Smooth muscle cell of the brain vasculature (primary cell): ENCODE measurements at regions not wholly inside any gene's neighbourhood (a gene's known extent, or its start where the extent isn't known, plus 50 kb on each side); places are given as distances from the start of the nearest gene placed in this dataset.

Experiments used
- DNase-seq: peaks from one replicate; pipeline ENCODE4 v3.0.0-alpha.2; 2012; ENCODE audit warnings: low read depth, low spot score

DNA sequence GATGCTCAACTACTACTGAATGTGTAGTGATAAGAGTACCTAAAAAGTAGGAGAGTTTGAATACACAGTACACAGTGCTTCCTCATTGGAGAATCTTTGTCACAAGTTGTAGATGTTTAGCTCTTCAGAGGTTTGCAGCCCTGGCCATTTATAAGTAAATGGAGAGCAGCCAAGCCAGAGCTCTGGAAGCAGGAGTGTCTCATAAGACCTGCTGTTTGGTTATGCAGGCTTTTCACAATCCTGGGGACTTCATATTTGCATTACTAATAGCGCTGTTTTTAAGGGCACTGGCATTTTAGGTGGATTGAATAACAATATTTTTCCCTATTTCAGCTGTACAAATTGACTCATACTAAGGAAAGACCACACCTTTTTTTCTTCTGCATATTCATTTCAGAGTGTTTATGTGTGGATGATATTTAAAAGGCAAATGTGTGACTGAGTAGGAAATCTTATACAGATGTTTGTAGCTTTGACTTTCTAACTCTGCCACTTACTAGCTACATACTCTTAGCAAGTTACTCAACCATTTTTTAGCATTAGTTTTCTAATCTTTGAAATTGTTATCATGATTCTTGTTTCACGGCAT lies 730.5 kb upstream of the MAP3K7 start:
- DNase-seq: no peak

DNA sequence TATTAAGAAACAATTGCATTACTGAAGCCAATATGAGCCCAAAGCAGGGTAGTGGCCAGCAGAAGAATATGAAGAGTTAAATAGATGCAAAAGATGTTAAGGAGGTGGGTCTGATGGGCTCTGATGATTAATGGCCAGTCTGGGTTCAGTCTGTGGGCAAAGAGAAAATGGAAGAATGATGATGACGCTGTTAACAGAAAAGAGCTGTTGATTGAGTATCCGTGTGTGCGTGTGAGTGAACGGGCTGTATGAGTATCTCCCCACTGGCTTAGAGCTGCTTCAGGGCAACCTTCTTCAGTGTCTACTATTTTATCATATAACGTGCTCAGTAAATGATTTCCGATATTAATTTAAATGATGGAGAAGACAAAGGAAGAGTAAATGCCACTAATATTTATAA lies 723.3 kb upstream of the MAP3K7 start:
- DNase-seq: no peak

DNA sequence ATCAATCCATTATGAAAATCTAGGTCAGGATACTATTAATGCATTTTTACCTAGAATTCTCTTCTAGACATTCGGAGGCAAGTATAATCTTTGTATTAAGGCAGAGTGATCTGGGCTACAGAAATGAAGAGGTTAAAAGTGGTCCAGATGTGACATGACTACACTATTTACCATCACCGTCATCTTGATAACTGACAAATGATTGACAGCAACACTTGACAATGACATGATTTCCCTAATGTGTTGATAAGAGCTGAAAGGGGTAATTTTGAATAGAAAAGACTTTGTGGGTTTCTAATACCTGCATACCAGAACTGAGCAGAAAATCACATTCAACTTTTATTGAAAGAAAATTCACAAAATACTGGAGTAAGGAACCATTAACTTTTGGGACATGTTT lies 718.9 kb upstream of the MAP3K7 start:
- no peak for DNase-seq

- DNase-seq: no peak
Observed at GRCh38 chr6:91304521-91304920, 717.6 kb upstream of the MAP3K7 start.

DNA sequence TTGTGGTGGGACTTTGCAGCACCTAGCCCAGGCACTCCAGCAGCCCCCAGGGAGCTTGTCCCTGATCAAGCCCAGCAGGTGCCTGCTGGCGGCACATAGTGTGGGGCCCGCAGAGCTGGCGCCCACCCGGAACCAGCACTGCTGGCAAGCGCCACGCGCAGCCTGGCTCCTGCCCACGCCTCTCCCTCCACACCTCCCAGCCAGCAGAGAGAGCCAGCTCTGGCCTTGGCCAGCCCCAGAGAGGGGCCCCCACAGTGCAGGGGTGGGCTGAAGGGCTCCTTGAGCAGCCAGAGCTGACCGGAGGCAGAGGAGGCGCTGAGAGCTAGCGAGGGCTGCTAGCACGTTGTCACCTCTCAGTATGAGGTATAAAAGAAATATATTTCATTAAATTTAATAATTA lies 716.5 kb upstream of the MAP3K7 start:
- DNase-seq: no peak

- DNase-seq: peak; percentile 86
Observed at GRCh38 chr6:91299544-91300491, 712.9 kb upstream of the MAP3K7 start.

DNA sequence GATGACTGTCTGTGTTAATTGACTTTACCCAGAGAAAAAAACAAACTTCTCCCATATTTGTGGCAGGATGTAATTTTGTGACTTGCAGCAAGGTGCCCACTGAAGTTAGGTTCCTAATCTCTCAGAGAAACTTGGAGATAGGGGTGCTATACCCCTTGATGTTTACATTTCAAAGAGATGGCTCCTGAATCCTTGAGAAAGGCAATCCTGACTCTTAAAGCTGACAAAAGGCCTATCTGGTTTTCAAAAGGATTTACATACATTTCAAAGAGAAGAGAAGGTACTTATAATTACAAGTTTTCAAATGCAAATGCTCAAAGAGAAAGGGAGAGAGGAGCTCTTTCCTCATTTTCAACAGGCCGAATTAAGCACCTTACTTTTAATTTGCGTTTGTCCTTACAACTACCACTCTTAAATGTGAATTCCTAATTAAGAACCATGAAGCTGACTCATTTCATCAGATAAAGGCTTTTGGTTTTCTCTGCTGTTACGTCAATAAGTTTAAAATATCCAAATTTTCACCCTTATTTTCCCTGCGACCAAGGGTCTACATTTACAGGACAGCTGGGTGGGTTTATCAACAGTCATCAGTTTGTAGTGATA lies 711.8 kb upstream of the MAP3K7 start:
- no peak for DNase-seq

DNA sequence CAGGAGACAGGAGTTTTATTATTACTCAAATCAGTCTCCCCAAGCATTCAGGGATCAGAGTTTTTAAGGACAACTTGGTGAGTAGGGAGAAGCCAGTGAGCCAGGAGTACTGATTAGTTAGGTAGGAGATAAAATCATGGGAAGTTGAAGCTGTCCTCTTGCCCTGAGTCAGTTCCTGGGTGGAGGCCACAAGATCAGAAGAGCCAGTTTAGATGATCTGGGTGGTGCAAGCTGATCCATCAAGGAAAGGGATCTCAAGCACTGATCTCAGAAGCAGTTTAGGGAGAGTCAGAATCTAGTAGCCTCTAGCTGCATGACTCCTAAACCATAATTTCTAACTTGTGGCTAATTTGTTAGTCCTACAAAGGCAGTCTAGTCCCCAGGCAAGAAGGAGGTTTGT lies 706.5 kb upstream of the MAP3K7 start:
- no peak for DNase-seq

DNA sequence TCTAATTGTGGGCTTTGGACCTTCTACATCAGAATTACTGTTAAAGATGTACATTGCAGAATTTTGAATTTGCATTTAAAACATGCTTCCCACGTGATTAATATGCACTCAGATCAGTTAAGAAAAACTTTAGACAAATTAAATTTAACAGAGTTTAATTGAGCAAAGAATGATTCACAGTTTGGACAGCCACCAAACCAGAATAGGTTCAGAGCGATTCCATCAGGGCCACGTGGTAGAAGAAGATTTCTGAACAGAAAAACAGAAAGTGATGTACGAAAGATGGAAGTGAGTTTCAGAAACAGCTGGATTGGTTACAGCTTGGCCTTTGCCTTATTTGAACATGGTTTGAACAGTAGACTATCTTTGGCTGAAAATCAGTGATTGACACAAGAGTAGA lies 704.2 kb upstream of the MAP3K7 start:
- no peak for DNase-seq

DNA sequence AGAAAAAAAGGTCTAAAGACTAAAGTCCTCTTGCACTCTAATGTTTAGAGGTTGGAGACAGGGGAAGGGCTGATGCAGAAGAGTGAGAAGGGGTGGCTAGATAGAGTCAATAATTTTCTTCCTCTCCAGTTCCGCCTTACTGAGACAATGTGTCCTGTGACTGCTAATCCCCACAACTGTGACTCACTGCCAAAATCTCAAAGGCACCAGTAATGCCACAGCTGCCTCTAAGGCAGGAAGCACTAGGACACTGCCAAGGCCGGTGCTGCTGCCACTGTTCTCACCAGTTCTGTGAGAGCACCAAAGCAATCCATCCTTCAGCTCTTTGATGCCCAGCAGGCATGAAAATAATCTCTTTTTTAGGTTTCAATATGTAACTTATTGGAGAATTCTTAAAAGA lies 701.9 kb upstream of the MAP3K7 start:
- no peak for DNase-seq

- DNase-seq: no peak
Observed at GRCh38 chr6:91281901-91282300, 695.0 kb upstream of the MAP3K7 start.

DNA sequence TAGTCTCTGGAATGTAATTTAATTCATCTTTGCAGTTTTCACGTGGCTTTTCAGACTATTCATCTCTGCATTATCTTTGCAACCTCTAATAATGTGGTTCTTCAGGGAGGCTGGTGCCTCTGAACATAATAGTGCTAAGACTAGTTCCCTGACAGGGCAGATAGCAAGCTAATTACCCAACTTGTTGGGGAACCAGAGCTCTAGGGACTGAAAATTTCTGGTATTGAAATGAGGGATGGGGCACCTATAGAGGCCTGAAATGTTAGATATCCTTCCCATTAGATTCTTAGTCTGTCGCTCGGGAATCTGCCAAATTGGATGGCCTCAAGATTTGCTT lies 693.6 kb upstream of the MAP3K7 start:
- no peak for DNase-seq

DNA sequence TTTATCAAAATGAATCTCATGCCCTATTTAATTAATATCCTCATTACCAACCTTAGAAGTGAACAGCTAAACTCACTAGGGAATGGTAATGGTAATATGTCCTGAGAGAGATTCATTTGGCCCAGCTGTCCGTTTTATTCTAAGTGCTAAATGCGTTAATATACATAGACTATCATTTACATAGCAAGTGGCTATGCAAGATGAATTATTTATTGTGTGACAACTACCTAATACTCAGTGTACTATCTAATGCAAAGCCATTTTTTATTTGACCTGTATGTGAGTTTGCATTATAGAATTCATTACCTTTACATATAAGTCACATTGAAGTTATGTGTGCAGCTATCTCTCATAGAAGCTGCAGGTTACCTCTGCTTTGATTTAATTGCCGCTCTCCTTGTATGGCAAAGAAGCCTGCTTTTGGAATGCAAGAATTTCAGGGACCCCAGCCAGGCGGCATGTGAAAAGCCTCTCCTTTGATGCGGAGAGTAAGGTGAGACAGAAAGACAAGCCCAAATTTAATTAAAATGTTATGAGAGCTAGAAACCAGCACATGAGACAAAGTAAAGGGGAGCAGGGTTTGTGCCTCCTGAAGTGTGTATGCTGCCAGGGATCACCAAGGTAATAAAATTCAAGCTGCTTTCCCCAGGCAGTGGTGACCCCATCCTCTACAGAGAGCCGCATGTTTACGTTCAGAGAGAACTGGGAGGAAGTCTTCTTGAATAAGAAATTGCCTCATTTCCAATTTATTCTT lies 693.0 kb upstream of the MAP3K7 start:
- no peak for DNase-seq

DNA sequence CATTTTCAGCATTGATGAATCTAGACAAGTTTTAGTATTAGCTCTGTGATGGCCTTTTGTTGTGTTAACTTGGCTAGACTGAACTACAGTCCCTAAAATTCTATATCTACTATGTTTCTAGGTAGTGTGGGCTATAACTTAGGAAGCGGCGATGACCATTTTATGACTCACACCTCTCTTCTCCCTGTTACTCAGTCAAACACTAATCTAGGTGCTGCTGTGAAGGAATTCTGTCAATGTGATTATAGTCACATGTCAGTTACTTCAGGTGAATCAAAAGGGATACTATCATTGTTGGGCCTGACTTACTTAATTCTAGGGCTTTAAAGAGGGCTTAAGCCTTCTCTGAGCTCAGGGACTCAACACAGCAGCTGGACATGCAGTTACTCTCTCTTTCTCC lies 691.5 kb upstream of the MAP3K7 start:
- DNase-seq: no peak

DNA sequence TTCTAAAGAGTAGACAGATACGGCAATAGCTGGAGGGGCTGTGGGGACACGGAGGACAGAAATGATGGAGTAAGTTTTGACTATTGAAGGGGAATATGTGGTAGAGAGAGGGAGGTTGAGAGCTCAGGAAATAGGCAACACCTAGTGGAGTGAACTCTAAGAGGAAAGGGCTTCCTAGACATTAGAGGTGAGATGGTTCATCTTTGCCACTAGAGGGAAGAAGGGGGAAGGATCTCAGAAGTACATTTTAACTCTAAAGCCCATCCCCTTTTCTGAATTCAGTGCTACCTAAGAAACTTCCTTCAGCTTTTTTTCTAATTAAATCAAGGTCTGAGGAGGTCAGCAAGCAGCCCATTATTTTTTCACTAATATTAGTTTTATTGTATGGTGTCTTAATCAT lies 689.4 kb upstream of the MAP3K7 start:
- DNase-seq: no peak

DNA sequence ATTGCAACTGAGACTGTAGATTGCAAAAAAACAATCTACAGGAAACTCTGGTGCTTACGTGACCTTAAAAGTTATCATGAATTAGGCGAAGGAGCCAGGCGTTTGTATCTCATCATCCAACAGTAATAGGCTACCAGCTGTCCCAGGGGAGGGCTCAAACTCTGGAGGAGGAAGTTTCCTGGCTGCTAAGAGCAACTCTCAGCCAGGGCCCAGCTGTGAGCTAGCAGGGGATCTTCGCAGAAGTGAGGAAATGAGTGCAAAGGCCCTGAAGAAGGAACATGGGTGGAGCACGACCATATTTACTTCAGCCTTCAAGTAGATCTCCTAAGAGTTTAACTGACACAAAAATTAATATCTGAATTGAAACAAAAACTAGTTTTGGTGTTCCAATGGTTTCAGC lies 686.9 kb upstream of the MAP3K7 start:
- DNase-seq: peak; percentile 32

- no peak for DNase-seq
Observed at GRCh38 chr6:91271807-91272206, 684.9 kb upstream of the MAP3K7 start.

GRCh38 chr6:91268941-91269340 lies 682.1 kb upstream of the MAP3K7 start:
- no peak for DNase-seq

GRCh38 chr6:91267246-91267645 lies 680.4 kb upstream of the MAP3K7 start:
- DNase-seq: no peak

- no peak for DNase-seq
Observed at GRCh38 chr6:91266156-91266555, 679.3 kb upstream of the MAP3K7 start.

DNA sequence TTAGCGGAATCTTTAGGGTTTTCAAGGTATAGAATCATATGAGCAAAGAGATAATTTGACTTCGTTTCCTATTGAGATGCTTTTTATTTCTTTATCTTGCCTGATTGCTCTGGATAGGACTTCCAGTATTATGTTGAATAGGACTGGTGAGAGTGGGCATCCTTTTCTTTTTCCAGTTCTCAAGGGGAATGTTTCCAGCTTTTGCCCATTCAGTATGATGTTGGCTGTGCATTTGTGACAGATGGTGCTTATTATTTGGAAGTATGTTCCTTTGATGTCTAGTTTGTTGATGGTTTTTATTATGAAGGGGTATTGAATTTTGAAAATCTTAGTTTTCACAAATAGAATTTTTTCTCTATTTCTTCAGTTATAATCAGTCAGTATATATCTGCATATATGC lies 656.6 kb upstream of the MAP3K7 start:
- no peak for DNase-seq

- no peak for DNase-seq
Observed at GRCh38 chr6:91242614-91242949, 655.7 kb upstream of the MAP3K7 start.
